ENCODE measurements at regions not wholly inside any gene's neighbourhood (a gene's known extent, or its start where the extent isn't known, plus 50 kb on each side); places are given as distances from the start of the nearest gene placed in this dataset.

DNA sequence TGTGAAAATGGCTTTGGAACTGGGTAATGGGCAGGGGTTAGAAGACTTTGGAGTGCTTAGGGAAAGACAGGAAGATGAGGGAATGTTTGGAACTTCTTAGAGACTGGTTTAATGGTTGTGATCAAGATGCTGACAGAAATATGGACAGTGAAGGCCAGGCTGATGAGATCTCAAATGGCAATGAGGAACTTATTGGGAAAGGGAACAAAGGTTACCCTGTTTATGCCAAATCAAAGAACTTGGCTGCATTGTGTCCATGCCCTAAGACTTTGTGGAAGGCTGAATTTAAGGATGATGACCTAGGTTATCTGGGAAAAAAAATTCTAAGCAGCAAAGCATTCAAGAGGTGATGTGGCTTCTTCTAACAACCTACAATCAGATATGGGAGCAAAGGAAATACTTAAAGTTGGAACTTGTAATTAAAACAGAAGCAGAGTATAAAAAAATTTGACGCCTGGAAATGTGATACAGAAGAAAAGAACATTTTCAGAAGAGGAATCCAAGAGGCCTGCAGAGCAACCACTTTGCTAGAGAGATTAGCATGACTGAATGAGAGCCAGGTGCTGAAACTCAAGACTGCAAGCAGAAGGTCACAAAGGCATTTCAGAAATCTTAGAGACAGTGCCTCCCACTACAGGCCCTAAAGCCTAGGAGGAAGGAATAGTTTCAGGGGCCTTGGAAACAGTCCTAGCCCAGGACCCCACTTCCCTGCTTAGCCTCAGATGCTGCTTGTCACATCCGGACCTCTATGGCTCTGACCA lies 65.6 kb upstream of the FLRT2 start:
- FAIRE-seq: no peak
- 70 to 88% methylated on average over 2 of the region's 2 CpGs for WGBS, 2 donors

DNA sequence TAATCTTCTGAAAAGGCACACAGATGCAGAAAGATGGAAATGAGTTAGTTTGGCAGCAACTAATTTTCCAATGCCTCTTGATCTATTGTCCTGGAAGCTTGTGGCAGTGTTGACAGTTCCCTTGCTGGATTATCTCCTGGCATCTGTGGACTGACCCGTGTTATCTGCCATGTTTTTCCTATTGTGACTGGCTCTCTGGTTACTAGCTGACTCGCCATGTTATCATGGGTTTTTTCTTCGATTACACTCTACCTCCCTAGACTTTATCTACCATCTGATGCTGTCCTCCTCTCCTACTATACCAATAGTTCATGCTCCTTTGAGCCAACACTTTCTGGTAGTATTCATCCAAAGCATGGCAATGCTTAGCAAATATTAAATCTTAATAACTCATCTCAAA lies 63.3 kb upstream of the FLRT2 start:
- WGBS, 2 donors: 46 to 56% methylated on average over 3 of the region's 3 CpGs
- FAIRE-seq: no peak

More for the DNA sequence above, 65.6 kb upstream of the FLRT2 start:
- H3K27ac ChIP-seq: no peak overlapping the region
- DNase-seq (no peak), ATAC-seq (no peak)
- intact Hi-C loops (cut with DNase I): no loop called here
- H3K4me1 ChIP-seq: peaks cover 0 to 20% (median 3%) of the 10 kb centered on the region in 3 donors
- H3K9me3 ChIP-seq: no peaks in the 10 kb centered on the region
- H3K4me3 ChIP-seq: no peak overlapping the region
- H3K36me3 ChIP-seq: no peaks in the 10 kb centered on the region
- TF ChIP-seq, protein P1, sequence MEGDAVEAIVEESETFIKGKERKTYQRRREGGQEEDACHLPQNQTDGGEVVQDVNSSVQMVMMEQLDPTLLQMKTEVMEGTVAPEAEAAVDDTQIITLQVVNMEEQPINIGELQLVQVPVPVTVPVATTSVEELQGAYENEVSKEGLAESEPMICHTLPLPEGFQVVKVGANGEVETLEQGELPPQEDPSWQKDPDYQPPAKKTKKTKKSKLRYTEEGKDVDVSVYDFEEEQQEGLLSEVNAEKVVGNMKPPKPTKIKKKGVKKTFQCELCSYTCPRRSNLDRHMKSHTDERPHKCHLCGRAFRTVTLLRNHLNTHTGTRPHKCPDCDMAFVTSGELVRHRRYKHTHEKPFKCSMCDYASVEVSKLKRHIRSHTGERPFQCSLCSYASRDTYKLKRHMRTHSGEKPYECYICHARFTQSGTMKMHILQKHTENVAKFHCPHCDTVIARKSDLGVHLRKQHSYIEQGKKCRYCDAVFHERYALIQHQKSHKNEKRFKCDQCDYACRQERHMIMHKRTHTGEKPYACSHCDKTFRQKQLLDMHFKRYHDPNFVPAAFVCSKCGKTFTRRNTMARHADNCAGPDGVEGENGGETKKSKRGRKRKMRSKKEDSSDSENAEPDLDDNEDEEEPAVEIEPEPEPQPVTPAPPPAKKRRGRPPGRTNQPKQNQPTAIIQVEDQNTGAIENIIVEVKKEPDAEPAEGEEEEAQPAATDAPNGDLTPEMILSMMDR (IDR thresholded peaks at IDR 0.05): no peak
- no peaks in the 10 kb centered on the region for H3K27me3 ChIP-seq

DNA sequence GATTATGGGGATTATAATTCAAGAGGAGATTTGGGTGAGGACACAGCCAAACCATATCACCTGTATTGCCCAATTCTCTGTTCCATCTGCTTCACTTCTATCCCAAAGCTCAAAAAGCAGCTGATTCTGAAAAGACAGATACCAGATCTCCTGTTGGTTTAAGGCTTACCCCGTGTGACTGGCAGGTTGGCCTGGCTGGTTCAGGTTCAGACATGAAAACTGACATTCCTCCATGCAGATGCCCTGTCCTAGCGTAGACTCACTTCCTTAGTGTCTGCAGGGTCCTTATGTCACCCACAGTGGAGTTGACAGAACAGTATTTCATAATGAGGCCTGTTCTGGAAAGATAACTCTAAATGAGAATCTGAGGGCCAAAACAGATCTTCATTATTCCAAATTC lies 61.1 kb upstream of the FLRT2 start:
- no peaks in the 10 kb centered on the region for H3K9me3 ChIP-seq
- DNase-seq (no peak), FAIRE-seq (no peak), ATAC-seq (no peak)
- WGBS, 2 donors: 42 to 70% methylated on average over 2 of the region's 2 CpGs
- H3K4me3 ChIP-seq: no peak overlapping the region
- H3K27ac ChIP-seq: no peak overlapping the region
- peaks cover 16 to 45% (median 40%) of the 10 kb centered on the region in 3 donors for H3K4me1 ChIP-seq
- no peaks in the 10 kb centered on the region for H3K27me3 ChIP-seq
- TF ChIP-seq, protein P1 (IDR thresholded peaks at IDR 0.05): no peak
- intact Hi-C loops (cut with DNase I): no loop called here
- H3K36me3 ChIP-seq: no peaks in the 10 kb centered on the region

More for the DNA sequence above, 63.3 kb upstream of the FLRT2 start:
- no peak overlapping the region for H3K27ac ChIP-seq
- no peaks in the 10 kb centered on the region for H3K36me3 ChIP-seq
- H3K4me3 ChIP-seq: no peak overlapping the region
- H3K9me3 ChIP-seq: no peaks in the 10 kb centered on the region
- H3K27me3 ChIP-seq: no peaks in the 10 kb centered on the region
- DNase-seq (no peak), ATAC-seq (no peak)
- intact Hi-C loops (cut with DNase I): no loop called here
- peaks cover 7 to 33% (median 18%) of the 10 kb centered on the region in 3 donors for H3K4me1 ChIP-seq
- TF ChIP-seq, protein P1 (IDR thresholded peaks at IDR 0.05): no peak

DNA sequence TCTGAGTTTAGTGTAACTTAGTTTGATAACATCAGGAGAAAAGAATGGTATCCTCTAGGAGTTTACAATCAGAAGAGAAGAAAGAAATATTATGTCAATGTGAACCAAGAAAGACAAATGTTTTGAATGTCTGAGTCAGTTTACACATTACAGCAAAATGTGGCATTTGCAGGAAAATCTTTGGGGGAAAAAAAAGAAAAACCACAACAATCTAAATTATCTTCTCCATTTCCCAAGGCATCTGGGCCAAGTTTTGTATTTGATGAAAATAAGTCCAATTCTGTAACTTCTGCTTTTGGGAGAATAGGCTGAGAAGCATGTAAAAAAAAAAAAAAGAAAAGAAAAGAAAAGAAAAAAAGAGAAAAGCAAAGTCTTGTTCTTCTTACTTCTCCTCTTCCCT lies 58.8 kb upstream of the FLRT2 start:
- ATAC-seq (no peak), DNase-seq (no peak), FAIRE-seq (peak; percentile 32)
- H3K27ac ChIP-seq: peak overlapping the region in 3 of 4 donors; percentile 2 to 79 (median 66)
- H3K36me3 ChIP-seq: no peaks in the 10 kb centered on the region
- H3K27me3 ChIP-seq: no peaks in the 10 kb centered on the region
- intact Hi-C loops (cut with DNase I): loop anchor here in 1 of 3 donors (5.0 kb wide), 1 partner anchor 61 kb away; the partner anchor contains the start of gene FLRT2
- TF ChIP-seq, protein P1 (IDR thresholded peaks at IDR 0.05): no peak
- no peak overlapping the region for H3K4me3 ChIP-seq
- H3K9me3 ChIP-seq: no peaks in the 10 kb centered on the region
- H3K4me1 ChIP-seq: peaks cover 32 to 63% (median 60%) of the 10 kb centered on the region in 3 donors

DNA sequence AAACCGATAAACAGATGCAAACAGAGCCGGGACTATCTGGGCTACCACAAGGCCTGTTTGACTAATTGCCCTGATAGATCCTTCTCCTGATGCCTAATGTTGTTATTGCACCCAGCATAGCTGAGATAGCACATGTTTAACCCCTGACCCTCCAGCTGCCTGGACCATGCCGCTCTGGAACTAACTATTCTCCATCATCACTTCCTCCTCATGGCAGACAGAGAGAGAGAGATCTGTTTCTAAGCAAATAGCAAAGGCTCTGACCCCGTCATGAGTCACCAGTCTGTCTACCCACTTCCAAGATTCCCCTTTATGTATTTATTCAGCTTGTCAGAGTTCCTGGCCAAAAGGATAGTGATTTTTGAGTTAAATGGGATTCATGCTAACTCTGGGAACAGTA lies 58.2 kb upstream of the FLRT2 start:
- H3K36me3 ChIP-seq: no peaks in the 10 kb centered on the region
- TF ChIP-seq, protein P1 (IDR thresholded peaks at IDR 0.05): no peak
- 6 to 8% methylated on average over 4 of the region's 4 CpGs for WGBS, 2 donors
- H3K4me3 ChIP-seq: no peak overlapping the region
- FAIRE-seq (peak; percentile 13), ATAC-seq (peak; percentile 80 to 91 (median 84)), DNase-seq (peak in 5 of 6 donors; percentile 50 to 83 (median 73))
- intact Hi-C loops (cut with DNase I): loop anchor here in 1 of 3 donors (5.0 kb wide), 1 partner anchor 61 kb away; the partner anchor contains the start of gene FLRT2
- peaks cover 38 to 66% (median 63%) of the 10 kb centered on the region in 3 donors for H3K4me1 ChIP-seq
- no peaks in the 10 kb centered on the region for H3K9me3 ChIP-seq
- H3K27me3 ChIP-seq: no peaks in the 10 kb centered on the region
- H3K27ac ChIP-seq: peak overlapping the region in 3 of 4 donors; percentile 2 to 79 (median 66)
